Smooth muscle cell (in vitro differentiated cells): ENCODE measurements at regions not wholly inside any gene's neighbourhood (a gene's known extent, or its start where the extent isn't known, plus 50 kb on each side); places are given as distances from the start of the nearest gene placed in this dataset.

Experiments
- DNase-seq: peaks from one replicate; lab custom pipeline; 2025; ENCODE audit not compliant: unreplicated experiment; lab: John Stamatoyannopoulos, UW
- H2AFZ ChIP-seq: fragments of 200-600 bp; sonication (generic); 2 replicates; pipeline ENCODE4 v1.6.0; 2016; ENCODE audit warnings: antibody characterized with exemption, low read depth, mild to moderate bottlenecking
- H3F3A ChIP-seq: fragments of 200-600 bp; sonication (generic); 2 replicates; pipeline ENCODE4 v1.6.0; 2017; ENCODE audit warnings: antibody characterized with exemption, low read depth
- H3K27ac ChIP-seq: fragments of 200-600 bp; sonication (generic); 2 replicates; pipeline ENCODE4 v1.5.1; 2016; ENCODE audit warnings: low read depth, mild to moderate bottlenecking
- H3K27me3 ChIP-seq: fragments of 200-600 bp; sonication (generic); 2 replicates; pipeline ENCODE4 v1.6.1; 2016; ENCODE audit warnings: low read depth, mild to moderate bottlenecking
- H3K36me3 ChIP-seq: fragments of 200-600 bp; sonication (generic); 2 replicates; pipeline ENCODE4 v1.5.1; 2016; ENCODE audit warnings: low read depth
- H3K4me1 ChIP-seq: fragments of 200-600 bp; sonication (generic); 2 replicates; pipeline ENCODE4 v1.5.1; 2016; ENCODE audit warnings: low read depth
- H3K4me2 ChIP-seq: fragments of 200-600 bp; sonication (generic); 2 replicates; pipeline ENCODE4 v1.6.0; 2016; ENCODE audit warnings: mild to moderate bottlenecking
- H3K4me3 ChIP-seq: fragments of 200-600 bp; sonication (generic); 2 replicates; pipeline ENCODE4 v1.5.1; 2016; ENCODE audit warnings: mild to moderate bottlenecking
- H3K79me2 ChIP-seq: fragments of 200-600 bp; sonication (generic); 2 replicates; pipeline ENCODE4 v1.6.0; 2016; ENCODE audit warnings: low read depth, mild to moderate bottlenecking
- H3K9ac ChIP-seq: fragments of 200-600 bp; sonication (generic); 2 replicates; pipeline ENCODE4 v1.6.0; 2016; ENCODE audit warnings: low read depth
- H3K9me3 ChIP-seq: fragments of 200-600 bp; sonication (generic); replicated peaks from 2 replicates; pipeline ENCODE4 v1.5.1; 2016; ENCODE audit warnings: low read depth
- H4K20me1 ChIP-seq: fragments of 200-600 bp; sonication (generic); 2 replicates; pipeline ENCODE4 v1.6.0; 2016; ENCODE audit warnings: low read depth
- CTCF ChIP-seq: fragments of 200-600 bp; sonication (generic); IDR thresholded peaks from 2 replicates; pipeline ENCODE4 v1.5.1; 2017; ENCODE audit warnings: borderline replicate concordance, mild to moderate bottlenecking, antibody characterized with exemption; ENCODE audit not compliant: insufficient read depth, poor library complexity, severe bottlenecking
- WGBS: methylation state at CpG from one replicate; pipeline ENCODE4 v1.1.7; 2016; ENCODE audit warnings: low lambda C conversion rate; 5-methylcytosine and 5-hydroxymethylcytosine counted together

DNA sequence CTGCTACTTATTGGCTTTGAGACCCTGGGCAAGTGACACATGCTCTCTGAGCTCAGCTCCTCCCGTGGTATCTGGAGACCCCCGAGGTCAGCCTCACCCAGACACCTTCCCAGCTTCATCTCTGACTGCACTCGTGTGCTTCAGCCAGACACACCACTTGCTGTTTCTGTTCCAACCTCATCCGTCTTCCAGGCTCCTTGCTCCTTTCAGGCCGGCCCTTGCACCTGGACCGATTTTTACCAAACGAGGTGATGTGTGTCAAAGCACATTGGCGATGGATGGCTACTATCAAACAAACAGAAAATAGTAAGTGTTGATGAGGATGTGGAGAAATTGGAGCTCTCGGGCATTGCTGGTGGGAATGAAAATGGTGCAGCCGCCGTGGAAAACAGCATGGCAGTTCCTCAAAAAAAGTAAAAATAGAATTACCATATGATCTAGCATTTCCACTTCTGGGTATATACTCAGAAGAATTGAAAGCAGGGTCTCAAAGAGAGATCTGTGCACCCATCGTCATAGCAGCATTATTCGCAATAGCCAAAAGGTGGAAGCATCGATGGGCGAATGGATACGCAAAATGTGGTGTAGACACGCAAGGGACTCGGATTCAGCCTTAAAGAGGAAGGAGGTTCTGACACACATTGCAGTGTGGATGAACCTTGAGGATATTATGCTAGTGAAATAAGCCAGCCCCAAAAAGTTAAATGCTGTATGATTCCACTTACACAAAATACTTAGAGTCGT is 96.1 kb upstream of the IER5L start:
- Histone ChIP-seq H3K9me3 (no peaks in the 10 kb centered on the region), H2AFZ (no peak overlapping the region), H3K4me1 (peaks cover 12% of the 10 kb centered on the region), H3K9ac (no peak overlapping the region), H3K4me2 (no peak overlapping the region), H3K36me3 (no peaks in the 10 kb centered on the region), H3K27me3 (no peaks in the 10 kb centered on the region), H3K27ac (no peak overlapping the region), H3K4me3 (no peak overlapping the region), H4K20me1 (no peaks in the 10 kb centered on the region), H3F3A (no peaks in the 10 kb centered on the region), H3K79me2 (no peaks in the 10 kb centered on the region)
- no peak for DNase-seq
- TF ChIP-seq CTCF = no peak
- 93% methylated on average over 19 of the region's 19 CpGs for WGBS

GRCh38 chr9:129273136-129273895 is 95.3 kb upstream of the IER5L start:
- no peaks in the 10 kb centered on the region for H3F3A ChIP-seq
- H3K27ac ChIP-seq = no peak overlapping the region
- H3K9me3 ChIP-seq = no peaks in the 10 kb centered on the region
- no peaks in the 10 kb centered on the region for H3K27me3 ChIP-seq
- H3K79me2 ChIP-seq = no peaks in the 10 kb centered on the region
- no peak overlapping the region for H3K4me3 ChIP-seq
- no peak overlapping the region for H2AFZ ChIP-seq
- no peak overlapping the region for H3K4me2 ChIP-seq
- H4K20me1 ChIP-seq = no peaks in the 10 kb centered on the region
- no peak for TF ChIP-seq CTCF
- H3K36me3 ChIP-seq = no peaks in the 10 kb centered on the region
- 94% methylated on average over 14 of the region's 14 CpGs for WGBS
- no peak overlapping the region for H3K9ac ChIP-seq
- H3K4me1 ChIP-seq = peaks cover 5% of the 10 kb centered on the region
- DNase-seq = no peak

GRCh38 chr9:129272348-129273025 is 94.4 kb upstream of the IER5L start:
- Histone ChIP-seq H3K4me1 (no peaks in the 10 kb centered on the region), H3K9ac (no peak overlapping the region), H3K27me3 (no peaks in the 10 kb centered on the region), H3K36me3 (no peaks in the 10 kb centered on the region), H3F3A (no peaks in the 10 kb centered on the region), H3K9me3 (no peaks in the 10 kb centered on the region), H2AFZ (no peak overlapping the region), H3K79me2 (no peaks in the 10 kb centered on the region), H4K20me1 (no peaks in the 10 kb centered on the region), H3K4me2 (no peak overlapping the region), H3K4me3 (no peak overlapping the region), H3K27ac (no peak overlapping the region)
- TF ChIP-seq CTCF = no peak
- no peak for DNase-seq
- WGBS = 94% methylated on average over 9 of the region's 9 CpGs
